ENCODE measurements at regions not wholly inside any gene's neighbourhood (a gene's known extent, or its start where the extent isn't known, plus 50 kb on each side); places are given as distances from the start of the nearest gene placed in this dataset.
A peak's percentile ranks its signal among the peaks of the same experiment; 100 is the strongest.

DNA sequence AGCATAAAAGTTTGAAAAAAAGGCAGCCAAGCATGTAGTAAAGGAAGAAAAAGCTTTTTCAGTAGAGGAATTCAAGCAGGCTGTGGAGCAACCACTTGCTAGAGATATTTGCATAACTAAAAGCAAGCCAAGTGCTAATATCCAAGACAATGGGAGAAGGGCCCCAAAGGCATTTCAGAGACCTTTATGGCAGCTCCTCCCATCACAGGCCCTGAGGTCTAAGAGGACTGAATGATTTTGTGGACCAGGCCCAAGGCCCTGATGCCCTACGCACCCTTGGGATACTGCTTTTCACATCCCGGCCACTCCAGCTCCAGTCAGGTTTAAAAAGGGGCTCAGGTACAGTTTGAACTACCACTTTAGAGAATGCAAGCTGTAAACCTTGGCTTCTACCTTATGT, 261.7 kb upstream of the SEMA3C start:
- WGBS, 2 donors: 80 to 94% methylated on average over 2 of the region's 2 CpGs
- DNase-seq: no peak
- TF ChIP-seq POLR2A (IDR thresholded peaks at IDR 0.05): no peak
- no peak for TF ChIP-seq CTCF (IDR thresholded peaks at IDR 0.05)
- no peak overlapping the region for H3K27ac ChIP-seq
- intact Hi-C loops (cut with DNase I): no loop called here
- no peaks in the 10 kb centered on the region for H3K9me3 ChIP-seq
- H3K27me3 ChIP-seq: no peaks in the 10 kb centered on the region
- H3K4me3 ChIP-seq (replicated peaks in 1 of 3): no peak overlapping the region
- no peaks in the 10 kb centered on the region for H3K4me1 ChIP-seq
- H3K36me3 ChIP-seq: no peaks in the 10 kb centered on the region

DNA sequence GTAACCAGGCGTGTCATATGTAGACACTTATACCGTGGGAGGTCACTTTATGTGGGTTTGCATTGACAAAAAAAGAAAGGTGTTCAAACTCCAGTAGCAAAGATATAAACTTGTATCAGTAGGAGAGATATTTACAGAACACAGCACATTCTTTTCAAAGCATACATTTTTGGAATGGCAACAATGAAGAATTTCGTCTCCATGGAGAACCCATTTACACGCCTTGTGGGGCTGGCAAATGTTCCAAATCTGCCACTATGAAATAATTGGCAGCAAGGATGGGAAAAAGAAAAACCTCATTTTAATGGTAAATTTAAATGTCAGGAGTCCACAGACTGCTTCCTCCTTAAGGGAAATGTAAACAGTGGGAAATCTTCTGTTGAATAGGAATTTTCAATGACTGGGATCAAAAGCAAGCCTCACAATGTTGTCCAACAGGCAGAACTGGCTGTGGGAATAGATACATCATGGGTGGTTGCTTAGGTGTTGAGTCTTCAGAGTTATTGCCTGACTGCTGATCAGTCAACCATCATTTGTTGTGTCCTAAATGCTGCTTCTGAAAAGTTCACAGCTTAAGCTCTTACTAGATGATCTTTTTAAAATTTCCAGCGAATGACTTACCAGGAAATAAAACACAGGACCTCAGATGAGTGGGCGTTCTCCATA, 256.6 kb upstream of the SEMA3C start:
- Histone ChIP-seq H3K27ac (no peak overlapping the region), H3K4me3 (replicated peaks in 1 of 3) (no peak overlapping the region), H3K27me3 (no peaks in the 10 kb centered on the region), H3K36me3 (no peaks in the 10 kb centered on the region), H3K9me3 (no peaks in the 10 kb centered on the region), H3K4me1 (no peaks in the 10 kb centered on the region)
- intact Hi-C loops (cut with DNase I): no loop called here
- no peak for TF ChIP-seq CTCF (IDR thresholded peaks at IDR 0.05)
- TF ChIP-seq POLR2A (IDR thresholded peaks at IDR 0.05): no peak
- 84 to 87% methylated on average over 6 of the region's 6 CpGs for WGBS, 2 donors
- DNase-seq: no peak

DNA sequence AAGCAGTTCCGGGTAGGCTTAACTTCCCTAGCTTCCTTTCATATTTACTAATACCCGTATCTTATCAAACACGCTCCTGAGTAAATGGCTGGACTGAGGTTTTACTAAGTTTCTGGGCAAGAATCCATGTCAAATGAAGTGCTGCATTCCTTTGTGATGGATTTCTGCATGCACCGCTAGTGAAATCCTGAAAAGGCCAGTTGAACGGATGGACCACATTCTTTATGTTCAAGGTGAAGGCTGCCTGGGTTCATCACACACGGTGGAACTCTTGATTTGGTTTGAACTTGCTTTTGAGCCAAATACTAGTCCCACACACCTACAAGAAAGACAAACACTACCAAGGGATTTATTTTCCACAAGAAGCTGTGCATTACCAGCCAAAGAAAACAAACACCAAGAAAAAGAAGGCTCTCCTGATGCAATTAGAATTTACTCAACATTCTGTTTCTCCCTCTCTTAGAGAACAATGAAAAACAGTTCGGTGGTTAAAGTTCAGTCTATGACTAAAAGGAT, 255.0 kb upstream of the SEMA3C start:
- DNase-seq: peak in 1 of 2 donors; percentile 24
- WGBS, 2 donors: 14 to 18% methylated on average over 7 of the region's 7 CpGs
- no peak overlapping the region for H3K4me3 ChIP-seq (replicated peaks in 1 of 3)
- H3K9me3 ChIP-seq: no peaks in the 10 kb centered on the region
- intact Hi-C loops (cut with DNase I): no loop called here
- no peaks in the 10 kb centered on the region for H3K27me3 ChIP-seq
- TF ChIP-seq POLR2A (IDR thresholded peaks at IDR 0.05) (no peak), CTCF (IDR thresholded peaks at IDR 0.05) (no peak)
- no peak overlapping the region for H3K27ac ChIP-seq
- no peaks in the 10 kb centered on the region for H3K4me1 ChIP-seq
- H3K36me3 ChIP-seq: no peaks in the 10 kb centered on the region

DNA sequence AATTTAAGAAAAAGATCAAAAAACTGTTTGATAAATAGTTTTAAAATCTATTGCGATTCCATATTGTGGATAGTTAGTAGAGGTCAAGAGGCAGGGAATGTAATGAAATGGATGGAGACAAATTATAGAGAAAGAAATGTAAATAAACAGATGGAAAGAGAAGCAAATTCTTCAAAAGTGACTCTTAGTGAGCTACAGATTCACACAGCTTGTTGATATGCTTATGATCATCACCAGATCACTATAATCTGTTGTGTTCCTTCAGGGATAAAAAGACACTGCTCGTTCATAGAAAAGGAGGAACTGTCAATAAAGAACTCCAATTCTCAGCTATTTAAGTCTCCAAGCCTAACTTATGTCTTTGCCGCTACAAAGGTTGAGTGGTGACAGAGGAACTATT, 251.4 kb upstream of the SEMA3C start:
- no peak overlapping the region for H3K27ac ChIP-seq
- H3K4me1 ChIP-seq: no peaks in the 10 kb centered on the region
- no peak for DNase-seq
- intact Hi-C loops (cut with DNase I): no loop called here
- no peaks in the 10 kb centered on the region for H3K27me3 ChIP-seq
- no peaks in the 10 kb centered on the region for H3K9me3 ChIP-seq
- WGBS, 2 donors: 88 to 90% methylated on average over 3 of the region's 3 CpGs
- H3K4me3 ChIP-seq (replicated peaks in 1 of 3): no peak overlapping the region
- H3K36me3 ChIP-seq: no peaks in the 10 kb centered on the region
- no peak for TF ChIP-seq CTCF (IDR thresholded peaks at IDR 0.05)
- TF ChIP-seq POLR2A (IDR thresholded peaks at IDR 0.05): no peak

GRCh38 chr7:81167934-81168333, 249.1 kb upstream of the SEMA3C start:
- Histone ChIP-seq H3K9me3 (no peaks in the 10 kb centered on the region), H3K36me3 (no peaks in the 10 kb centered on the region), H3K4me1 (no peaks in the 10 kb centered on the region), H3K27me3 (no peaks in the 10 kb centered on the region), H3K27ac (no peak overlapping the region), H3K4me3 (replicated peaks in 1 of 3) (no peak overlapping the region)
- no peak for TF ChIP-seq POLR2A (IDR thresholded peaks at IDR 0.05)
- no peak for TF ChIP-seq CTCF (IDR thresholded peaks at IDR 0.05)
- no peak for DNase-seq
- intact Hi-C loops (cut with DNase I): no loop called here
- WGBS, 2 donors: 95 to 98% methylated on average over 1 of the region's 1 CpG

Measured in thyroid gland (tissue), 4 donors.